ENCODE measurements at regions not wholly inside any gene's neighbourhood (a gene's known extent, or its start where the extent isn't known, plus 50 kb on each side); places are given as distances from the start of the nearest gene placed in this dataset.

- no peak for TF ChIP-seq CTCF (IDR thresholded peaks at IDR 0.05; ENCODE audit: low read depth, low read length)
- Histone ChIP-seq H3K27ac (no peak overlapping the region), H3K36me3 (no peaks in the 10 kb centered on the region), H3K27me3 (ENCODE audit: insufficient read depth, low read depth, severe bottlenecking) (no peaks in the 10 kb centered on the region), H3K9me3 (ENCODE audit: severe bottlenecking) (no peaks in the 10 kb centered on the region), H3K4me3 (ENCODE audit: low read depth, low read length) (no peak overlapping the region)
- DNase-seq: no peak
Measured at GRCh38 chr7:96416599-96416998, 94.7 kb upstream of the SLC25A13 start.

GRCh38 chr7:96416116-96416515, 94.2 kb upstream of the SLC25A13 start:
- no peak overlapping the region for H3K27ac ChIP-seq
- no peak for TF ChIP-seq CTCF (IDR thresholded peaks at IDR 0.05; ENCODE audit: low read depth, low read length)
- DNase-seq: no peak

GRCh38 chr7:96415293-96415940, 93.5 kb upstream of the SLC25A13 start:
- H3K27me3 ChIP-seq (ENCODE audit: insufficient read depth, low read depth, severe bottlenecking): no peaks in the 10 kb centered on the region
- DNase-seq: no peak
- H3K36me3 ChIP-seq: no peaks in the 10 kb centered on the region
- H3K27ac ChIP-seq: no peak overlapping the region
- H3K4me3 ChIP-seq (ENCODE audit: low read depth, low read length): no peak overlapping the region
- TF ChIP-seq CTCF (IDR thresholded peaks at IDR 0.05; ENCODE audit: low read depth, low read length): no peak
- H3K9me3 ChIP-seq (ENCODE audit: severe bottlenecking): no peaks in the 10 kb centered on the region

More at GRCh38 chr7:96416116-96416515, 94.2 kb upstream of the SLC25A13 start:
- Histone ChIP-seq H3K27me3 (ENCODE audit: insufficient read depth, low read depth, severe bottlenecking) (no peaks in the 10 kb centered on the region), H3K36me3 (no peaks in the 10 kb centered on the region), H3K4me3 (ENCODE audit: low read depth, low read length) (no peak overlapping the region), H3K9me3 (ENCODE audit: severe bottlenecking) (no peaks in the 10 kb centered on the region)

GRCh38 chr7:96414931-96415292, 93.0 kb upstream of the SLC25A13 start:
- no peaks in the 10 kb centered on the region for H3K36me3 ChIP-seq
- DNase-seq: peak; percentile 66
- H3K27ac ChIP-seq: no peak overlapping the region
- H3K27me3 ChIP-seq (ENCODE audit: insufficient read depth, low read depth, severe bottlenecking): no peaks in the 10 kb centered on the region
- peak; percentile 95 for TF ChIP-seq CTCF (IDR thresholded peaks at IDR 0.05; ENCODE audit: low read depth, low read length)
- H3K9me3 ChIP-seq (ENCODE audit: severe bottlenecking): no peaks in the 10 kb centered on the region
- no peak overlapping the region for H3K4me3 ChIP-seq (ENCODE audit: low read depth, low read length)

GRCh38 chr7:96410126-96410839, 88.4 kb upstream of the SLC25A13 start:
- H3K27me3 ChIP-seq (ENCODE audit: insufficient read depth, low read depth, severe bottlenecking): no peaks in the 10 kb centered on the region
- no peak overlapping the region for H3K4me3 ChIP-seq (ENCODE audit: low read depth, low read length)
- H3K9me3 ChIP-seq (ENCODE audit: severe bottlenecking): no peaks in the 10 kb centered on the region
- H3K36me3 ChIP-seq: no peaks in the 10 kb centered on the region
- H3K27ac ChIP-seq: no peak overlapping the region
- no peak for DNase-seq
- TF ChIP-seq CTCF (IDR thresholded peaks at IDR 0.05; ENCODE audit: low read depth, low read length): no peak

All from WERI-Rb-1 (cell line).